Mesenchymal stem cell (in vitro differentiated cells and primary cell): ENCODE measurements at regions not wholly inside any gene's neighbourhood (a gene's known extent, or its start where the extent isn't known, plus 50 kb on each side); places are given as distances from the start of the nearest gene placed in this dataset.

Experiments used
- DNase-seq: peaks from one replicate; pipeline ENCODE4 v3.0.0-alpha.2; 2013
- H2AFZ ChIP-seq: one replicate; pipeline ENCODE4 v1.6.1; 2013; ENCODE audit warnings: low read depth, mild to moderate bottlenecking, control low read depth, inconsistent platforms, low read length, moderate library complexity
- H2AK5ac ChIP-seq: 2 replicates; pipeline ENCODE4 v1.6.1; 2013; ENCODE audit warnings: low read length, moderate library complexity, mild to moderate bottlenecking, inconsistent platforms; ENCODE audit not compliant: severe bottlenecking
- H2BK120ac ChIP-seq: one replicate; pipeline ENCODE4 v1.6.1; 2013; ENCODE audit warnings: low read depth, mild to moderate bottlenecking, inconsistent platforms, low read length, moderate library complexity
- H2BK12ac ChIP-seq, 2 experiments: one replicate each; pipeline ENCODE4 v1.6.1; 2013; ENCODE audit warnings: inconsistent platforms in 2 of 2, low read length in 2 of 2, mild to moderate bottlenecking in 2 of 2, moderate library complexity in 2 of 2, control low read depth in 1 of 2
- H2BK15ac ChIP-seq: one replicate; pipeline ENCODE4 v1.6.1; 2013; ENCODE audit warnings: mild to moderate bottlenecking, low read depth, inconsistent platforms; ENCODE audit not compliant: poor library complexity, severe bottlenecking
- H2BK5ac ChIP-seq: 2 replicates; pipeline ENCODE4 v1.6.1; 2013; ENCODE audit warnings: low read depth, mild to moderate bottlenecking, low read length, control low read depth, inconsistent platforms; ENCODE audit not compliant: poor library complexity, severe bottlenecking
- H3K14ac ChIP-seq, 2 experiments: one replicate each; pipeline ENCODE4 v1.6.1; 2013; ENCODE audit warnings: inconsistent platforms in 2 of 2, low read length in 2 of 2, control low read depth in 1 of 2, mild to moderate bottlenecking in 1 of 2, moderate library complexity in 1 of 2
- H3K18ac ChIP-seq, 2 experiments: one replicate each; pipeline ENCODE4 v1.6.1; 2013; ENCODE audit warnings: inconsistent platforms in 2 of 2, low read length in 2 of 2, control low read depth in 1 of 2, low read depth in 1 of 2, mild to moderate bottlenecking in 1 of 2
- H3K23ac ChIP-seq, 2 experiments: one replicate each; pipeline ENCODE4 v1.6.1; 2013; ENCODE audit warnings: inconsistent platforms in 2 of 2, low read length in 2 of 2, mild to moderate bottlenecking in 2 of 2, moderate library complexity in 2 of 2, control low read depth in 1 of 2
- H3K27ac ChIP-seq: 2 replicates; pipeline ENCODE4 v1.5.1; 2013; ENCODE audit warnings: mild to moderate bottlenecking, moderate library complexity, low read length, control low read depth, inconsistent platforms; ENCODE audit not compliant: poor library complexity, severe bottlenecking
- H3K27me3 ChIP-seq, 2 experiments: 2 replicates each; pipeline versions ENCODE4 v1.6.1 to v1.7.0; 2013; ENCODE audit warnings: low read length in 2 of 2, mild to moderate bottlenecking in 2 of 2, moderate library complexity in 2 of 2, control low read depth in 1 of 2, inconsistent platforms in 1 of 2; ENCODE audit not compliant: control insufficient read depth in 1 of 2, insufficient read depth in 1 of 2
- H3K36me3 ChIP-seq, 2 experiments: 2 replicates each; pipeline versions ENCODE4 v1.6.1 to v1.7.0; 2013; ENCODE audit warnings: low read length in 2 of 2, control low read depth in 1 of 2, inconsistent platforms in 1 of 2, low read depth in 1 of 2, mild to moderate bottlenecking in 1 of 2; ENCODE audit not compliant: insufficient read depth in 2 of 2, control insufficient read depth in 1 of 2
- H3K4ac ChIP-seq, 2 experiments: one replicate each; pipeline ENCODE4 v1.6.1; 2013; ENCODE audit warnings: inconsistent platforms in 2 of 2, low read length in 2 of 2, mild to moderate bottlenecking in 2 of 2, moderate library complexity in 2 of 2, control low read depth in 1 of 2, low read depth in 1 of 2
- H3K4me1 ChIP-seq: 2 replicates; pipeline ENCODE4 v1.6.1; 2013; ENCODE audit warnings: low read depth, low read length, control low read depth; ENCODE audit not compliant: control insufficient read depth, insufficient read depth
- H3K4me2 ChIP-seq: 2 replicates; pipeline ENCODE4 v1.6.1; 2013; ENCODE audit warnings: low read length, mild to moderate bottlenecking, inconsistent platforms; ENCODE audit not compliant: poor library complexity, severe bottlenecking
- H3K4me3 ChIP-seq, 2 experiments: 2 replicates each; pipeline versions ENCODE4 v1.5.1 to v1.7.0; 2013; ENCODE audit warnings: low read length in 2 of 2, mild to moderate bottlenecking in 2 of 2, control low read depth in 1 of 2, low read depth in 1 of 2; ENCODE audit not compliant: insufficient read depth in 1 of 2
- H3K79me1 ChIP-seq: replicated peaks from 2 replicates; pipeline ENCODE4 v1.6.1; 2013; ENCODE audit warnings: mild to moderate bottlenecking, control low read depth, low read length, inconsistent platforms; ENCODE audit not compliant: poor library complexity, severe bottlenecking
- H3K9ac ChIP-seq: 2 replicates; pipeline ENCODE4 v1.7.0; 2013; ENCODE audit warnings: mild to moderate bottlenecking, low read length, moderate library complexity
- H3K9me3 ChIP-seq: 2 replicates; pipeline ENCODE4 v1.7.0; 2013; ENCODE audit warnings: mild to moderate bottlenecking, low read length; ENCODE audit not compliant: control insufficient read depth
- H4K8ac ChIP-seq: one replicate; pipeline ENCODE4 v1.6.1; 2013; ENCODE audit warnings: inconsistent platforms, mild to moderate bottlenecking, low read length, moderate library complexity
- H4K91ac ChIP-seq: one replicate; pipeline ENCODE4 v1.6.1; 2013; ENCODE audit warnings: mild to moderate bottlenecking, low read length, inconsistent platforms
- WGBS: methylation state at CpG from one replicate; pipeline ENCODE4 v1.1.7; 2013; ENCODE audit warnings: mixed read lengths; 5-methylcytosine and 5-hydroxymethylcytosine counted together

- Histone ChIP-seq H3K4ac (no peak overlapping the region), H3K18ac (no peak overlapping the region), H3K23ac (no peak overlapping the region), H4K91ac (no peak overlapping the region), H2BK5ac (no peak overlapping the region), H3K36me3 (no peaks in the 10 kb centered on the region), H2BK12ac (no peak overlapping the region), H4K8ac (no peak overlapping the region), H3K9me3 (no peaks in the 10 kb centered on the region), H2AFZ (no peak overlapping the region), H2AK5ac (no peak overlapping the region), H3K4me2 (no peak overlapping the region), H3K4me3 (no peak overlapping the region), H3K27ac (no peak overlapping the region), H3K79me1 (no peaks in the 10 kb centered on the region), H3K4me1 (no peaks in the 10 kb centered on the region), H2BK120ac (no peak overlapping the region), H3K27me3 (no peaks in the 10 kb centered on the region), H2BK15ac (no peak overlapping the region), H3K14ac (no peak overlapping the region), H3K9ac (no peak overlapping the region)
- no peak for DNase-seq
- WGBS, result 92% methylated on average over 14 of the region's 16 CpGs
These were observed 466.0 kb downstream of the CAAP1 start for GRCh38 chr9:26426551-26427131.

DNA sequence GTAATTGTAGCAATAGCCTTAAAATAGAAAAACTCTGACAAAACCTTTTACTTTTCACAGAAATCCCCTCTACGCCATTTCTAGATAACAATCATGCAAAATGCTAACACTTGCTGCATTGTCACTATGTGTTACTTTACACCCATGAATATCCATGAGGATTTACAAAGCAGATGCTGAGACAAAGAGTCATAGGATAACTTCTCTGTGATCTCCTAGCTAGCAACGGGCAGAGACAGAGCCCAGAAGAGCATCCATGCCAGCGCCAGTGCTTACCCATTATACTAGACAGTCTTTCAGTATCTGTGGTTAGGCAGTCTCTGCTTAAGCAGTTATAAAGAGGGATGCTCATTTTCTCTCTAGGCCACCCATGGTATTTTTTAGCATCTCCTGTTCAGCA is 474.1 kb downstream of the CAAP1 start:
- WGBS, result 75% methylated on average over 3 of the region's 3 CpGs
- Histone ChIP-seq H2AFZ (no peak overlapping the region), H3K27ac (no peak overlapping the region), H3K4ac (no peak overlapping the region), H2BK15ac (no peak overlapping the region), H3K27me3 (no peaks in the 10 kb centered on the region), H3K79me1 (no peaks in the 10 kb centered on the region), H3K9ac (no peak overlapping the region), H3K23ac (no peak overlapping the region), H3K36me3 (no peaks in the 10 kb centered on the region), H2AK5ac (no peak overlapping the region), H3K9me3 (no peaks in the 10 kb centered on the region), H2BK5ac (no peak overlapping the region), H4K91ac (no peak overlapping the region), H2BK12ac (no peak overlapping the region), H4K8ac (no peak overlapping the region), H3K4me2 (no peak overlapping the region), H3K4me3 (no peak overlapping the region), H3K14ac (no peak overlapping the region), H3K4me1 (no peaks in the 10 kb centered on the region), H2BK120ac (no peak overlapping the region), H3K18ac (no peak overlapping the region)
- no peak for DNase-seq

DNA sequence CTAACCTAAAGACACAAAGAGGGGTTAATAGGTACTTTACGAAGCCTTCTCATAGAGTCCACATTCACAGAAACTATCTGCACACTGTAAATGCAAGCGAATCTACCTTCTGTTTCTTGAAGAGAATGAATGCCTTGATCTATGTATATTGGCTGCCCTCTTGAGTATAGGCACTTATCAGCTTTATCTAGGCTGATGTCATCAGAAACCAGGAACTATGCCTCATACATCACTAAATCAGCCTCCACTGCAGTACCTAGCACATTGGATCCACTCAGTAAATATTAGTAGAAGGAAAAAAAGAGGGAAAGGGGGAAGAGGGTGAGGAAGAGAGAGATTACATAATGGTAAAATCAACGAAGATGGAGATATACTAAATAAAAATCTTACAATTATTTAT is 477.1 kb downstream of the CAAP1 start:
- no peak overlapping the region for H3K9ac ChIP-seq

GRCh38 chr9:26413611-26414010 is 479.0 kb downstream of the CAAP1 start:
- H2AK5ac ChIP-seq, result no peak overlapping the region
- H3K36me3 ChIP-seq, result no peaks in the 10 kb centered on the region
- no peak overlapping the region for H3K4me3 ChIP-seq
- no peak overlapping the region for H3K4me2 ChIP-seq
- H3K27me3 ChIP-seq, result no peaks in the 10 kb centered on the region
- H3K27ac ChIP-seq, result no peak overlapping the region
- 87% methylated on average over 4 of the region's 4 CpGs for WGBS
- H4K91ac ChIP-seq, result no peak overlapping the region
- H3K9me3 ChIP-seq, result no peaks in the 10 kb centered on the region
- no peak for DNase-seq
- no peak overlapping the region for H3K23ac ChIP-seq
- no peak overlapping the region for H2AFZ ChIP-seq
- no peak overlapping the region for H3K14ac ChIP-seq
- H2BK15ac ChIP-seq, result no peak overlapping the region
- no peak overlapping the region for H3K4ac ChIP-seq
- H2BK5ac ChIP-seq, result no peak overlapping the region
- no peak overlapping the region for H4K8ac ChIP-seq
- no peak overlapping the region for H3K9ac ChIP-seq
- H2BK120ac ChIP-seq, result no peak overlapping the region
- no peaks in the 10 kb centered on the region for H3K4me1 ChIP-seq
- H3K79me1 ChIP-seq, result no peaks in the 10 kb centered on the region
- no peak overlapping the region for H3K18ac ChIP-seq
- H2BK12ac ChIP-seq, result no peak overlapping the region

More for the DNA sequence above, 477.1 kb downstream of the CAAP1 start:
- Histone ChIP-seq H3K36me3 (no peaks in the 10 kb centered on the region), H3K4me3 (no peak overlapping the region), H3K18ac (no peak overlapping the region), H3K23ac (no peak overlapping the region), H2BK15ac (no peak overlapping the region), H2AK5ac (no peak overlapping the region), H3K9me3 (no peaks in the 10 kb centered on the region), H3K4ac (no peak overlapping the region), H3K4me2 (no peak overlapping the region), H3K79me1 (no peaks in the 10 kb centered on the region), H3K27me3 (no peaks in the 10 kb centered on the region), H3K27ac (no peak overlapping the region), H4K8ac (no peak overlapping the region), H3K14ac (no peak overlapping the region), H3K4me1 (no peaks in the 10 kb centered on the region), H2BK5ac (no peak overlapping the region), H4K91ac (no peak overlapping the region), H2BK12ac (no peak overlapping the region), H2AFZ (no peak overlapping the region), H2BK120ac (no peak overlapping the region)
- WGBS, result no CpG with 5 or more reads among the region's 3 CpGs
- no peak for DNase-seq
